Gastroesophageal sphincter (tissue), 3 donors: ENCODE measurements at regions not wholly inside any gene's neighbourhood (a gene's known extent, or its start where the extent isn't known, plus 50 kb on each side); places are given as distances from the start of the nearest gene placed in this dataset.

Experiments
- CTCF ChIP-seq, 4 experiments: fragments of 200-600 bp in 2 of 4; fragments of 450-650 bp in 2 of 4; sonication (generic) in 1 of 4; IDR thresholded peaks; one replicate each; pipeline ENCODE4 v1.5.1; 2017 to 2019; ENCODE audit warnings: antibody characterized with exemption in 4 of 4, mild to moderate bottlenecking in 2 of 4, moderate library complexity in 2 of 4
- EP300 ChIP-seq: sonication (generic); formaldehyde crosslinking; IDR thresholded peaks from one replicate; pipeline ENCODE4 v1.6.1; 2017; ENCODE audit warnings: antibody characterized with exemption, mild to moderate bottlenecking
- POLR2A ChIP-seq, 2 donors: fragments of 450-650 bp; IDR thresholded peaks; one replicate each; pipeline ENCODE4 v1.6.1; 2017; ENCODE audit warnings: antibody characterized with exemption in 2 of 2, mild to moderate bottlenecking in 2 of 2, moderate library complexity in 1 of 2
- POLR2AphosphoS5 ChIP-seq: sonication (generic); formaldehyde crosslinking; IDR thresholded peaks from one replicate; pipeline ENCODE4 v1.6.1; 2017; ENCODE audit warnings: antibody characterized with exemption

- TF ChIP-seq CTCF (IDR thresholded peaks at IDR 0.05) (no peak), POLR2A (IDR thresholded peaks at IDR 0.05) (no peak), POLR2AphosphoS5 (no peak), EP300 (no peak)
Observed at GRCh38 chr7:115191526-115191925, 269.6 kb downstream of the MDFIC start.
